Stimulated activated CD8-positive, alpha-beta memory T cell treated with anti-CD3 and anti-CD28 coated beads, Interleukin-4, amount 100 ng/mL, for 48 hours (primary cell): ENCODE measurements at regions not wholly inside any gene's neighbourhood (a gene's known extent, or its start where the extent isn't known, plus 50 kb on each side); places are given as distances from the start of the nearest gene placed in this dataset.
"Not testable (repeated sequence)": the region's sequence is repeated elsewhere in the genome, so short reads cannot be mapped to it uniquely, and the experiment has no call there.

ENCODE experiments used
- DNase-seq: peaks from one replicate; pipeline ENCODE4 v3.0.0-alpha.2; 2020

GRCh38 chr12:40431169-40431568 is 206.4 kb downstream of the LRRK2 start:
- DNase-seq: no peak

GRCh38 chr12:40435251-40435650 is 210.5 kb downstream of the LRRK2 start:
- DNase-seq: no peak

GRCh38 chr12:40435951-40436350 is 211.2 kb downstream of the LRRK2 start:
- DNase-seq: no peak

GRCh38 chr12:40436564-40436963 is 211.8 kb downstream of the LRRK2 start:
- no peak for DNase-seq

- DNase-seq: no peak
These were observed 215.1 kb downstream of the LRRK2 start for GRCh38 chr12:40439771-40440492.

GRCh38 chr12:40444174-40444573 is 219.4 kb downstream of the LRRK2 start:
- no peak for DNase-seq

GRCh38 chr12:40446385-40446784 is 221.6 kb downstream of the LRRK2 start:
- DNase-seq: no peak

GRCh38 chr12:40448523-40448922 is 223.7 kb downstream of the LRRK2 start:
- DNase-seq: not testable (repeated sequence)

- no peak for DNase-seq
These were observed 226.9 kb downstream of the LRRK2 start for GRCh38 chr12:40451661-40452060.

GRCh38 chr12:40464121-40464520 is 228.1 kb upstream of the CNTN1 start:
- DNase-seq: no peak

- DNase-seq: no peak
These were observed 222.5 kb upstream of the CNTN1 start for GRCh38 chr12:40469736-40470135.

GRCh38 chr12:40473962-40474361 is 218.3 kb upstream of the CNTN1 start:
- no peak for DNase-seq

- DNase-seq: no peak
These were observed 217.6 kb upstream of the CNTN1 start for GRCh38 chr12:40474630-40475029.

GRCh38 chr12:40499856-40500255 is 192.4 kb upstream of the CNTN1 start:
- no peak for DNase-seq

- DNase-seq: no peak
These were observed 189.9 kb upstream of the CNTN1 start for GRCh38 chr12:40502322-40502721.

GRCh38 chr12:40505327-40505726 is 186.9 kb upstream of the CNTN1 start:
- DNase-seq: no peak

- DNase-seq: no peak
These were observed 183.8 kb upstream of the CNTN1 start for GRCh38 chr12:40508421-40508820.

- DNase-seq: no peak
These were observed 180.9 kb upstream of the CNTN1 start for GRCh38 chr12:40511341-40511740.

GRCh38 chr12:40515041-40515816 is 177.0 kb upstream of the CNTN1 start:
- no peak for DNase-seq

- DNase-seq: no peak
These were observed 169.4 kb upstream of the CNTN1 start for GRCh38 chr12:40522837-40523236.

GRCh38 chr12:40525054-40525453 is 167.2 kb upstream of the CNTN1 start:
- DNase-seq: no peak

- DNase-seq: no peak
These were observed 157.4 kb upstream of the CNTN1 start for GRCh38 chr12:40534828-40535227.

GRCh38 chr12:40551466-40551865 is 140.8 kb upstream of the CNTN1 start:
- no peak for DNase-seq

GRCh38 chr12:40552868-40553267 is 139.4 kb upstream of the CNTN1 start:
- no peak for DNase-seq

- DNase-seq: no peak
These were observed 134.3 kb upstream of the CNTN1 start for GRCh38 chr12:40557980-40558379.
